Inflammatory macrophage treated with lipopolysaccharide for 4 hours (primary cell): ENCODE measurements at regions not wholly inside any gene's neighbourhood (a gene's known extent, or its start where the extent isn't known, plus 50 kb on each side); places are given as distances from the start of the nearest gene placed in this dataset.

Experiments used
- DNase-seq: peaks from one replicate; pipeline ENCODE4 v3.0.0-alpha.2; 2020

DNA sequence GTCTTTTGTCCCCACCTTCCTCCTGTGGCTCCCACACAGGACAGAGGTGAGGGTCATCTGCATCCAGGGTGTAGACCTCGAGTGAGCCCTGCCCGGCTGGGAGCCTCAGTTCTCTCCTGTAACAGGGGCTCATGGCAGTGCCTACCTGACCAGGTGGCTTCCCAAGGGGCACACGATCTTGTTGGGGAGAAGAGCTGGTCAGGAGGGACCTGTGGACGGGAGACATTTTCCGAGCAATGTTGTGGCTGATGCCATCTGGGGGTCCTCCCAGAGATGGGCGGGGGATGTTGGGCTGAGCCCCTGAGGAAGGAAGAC is 51.9 kb downstream of the CEBPB start:
- no peak for DNase-seq

DNA sequence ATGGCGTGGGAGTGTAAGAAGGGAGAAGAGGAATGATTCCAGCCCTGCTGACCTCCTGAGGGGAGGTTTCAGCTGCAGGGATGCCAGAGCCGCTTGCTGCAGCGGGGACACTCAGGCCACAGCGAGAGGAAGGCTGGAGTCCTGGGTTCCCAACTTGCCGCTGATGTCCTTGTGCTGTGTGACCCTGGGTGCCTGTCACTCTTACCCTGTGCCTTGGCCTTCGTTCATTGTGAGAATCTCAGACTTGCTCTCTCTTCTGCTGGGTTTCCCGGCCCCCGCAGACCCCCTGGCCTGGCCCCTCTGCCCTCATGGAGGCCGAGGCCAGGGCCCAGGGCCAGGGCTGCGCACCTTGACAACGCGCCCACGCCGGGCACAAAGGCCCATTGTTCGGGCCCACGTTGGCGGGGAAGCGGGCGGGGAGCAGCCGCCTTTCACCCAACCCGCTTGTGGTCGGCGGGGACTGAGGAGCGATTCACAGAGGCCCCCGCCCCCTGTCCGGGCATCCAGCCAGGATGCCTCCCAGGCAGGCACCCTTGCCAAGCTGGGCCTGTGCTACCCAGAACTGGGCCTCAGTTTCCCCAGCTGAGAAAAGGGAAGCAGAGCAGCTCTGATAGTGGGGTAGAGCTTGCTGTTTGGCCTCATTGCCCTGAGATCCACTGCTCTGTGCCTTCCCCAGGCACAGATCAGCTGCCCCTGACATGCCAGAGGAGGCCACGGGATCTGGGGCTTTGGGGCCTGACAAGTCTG is 52.4 kb downstream of the CEBPB start:
- no peak for DNase-seq

DNA sequence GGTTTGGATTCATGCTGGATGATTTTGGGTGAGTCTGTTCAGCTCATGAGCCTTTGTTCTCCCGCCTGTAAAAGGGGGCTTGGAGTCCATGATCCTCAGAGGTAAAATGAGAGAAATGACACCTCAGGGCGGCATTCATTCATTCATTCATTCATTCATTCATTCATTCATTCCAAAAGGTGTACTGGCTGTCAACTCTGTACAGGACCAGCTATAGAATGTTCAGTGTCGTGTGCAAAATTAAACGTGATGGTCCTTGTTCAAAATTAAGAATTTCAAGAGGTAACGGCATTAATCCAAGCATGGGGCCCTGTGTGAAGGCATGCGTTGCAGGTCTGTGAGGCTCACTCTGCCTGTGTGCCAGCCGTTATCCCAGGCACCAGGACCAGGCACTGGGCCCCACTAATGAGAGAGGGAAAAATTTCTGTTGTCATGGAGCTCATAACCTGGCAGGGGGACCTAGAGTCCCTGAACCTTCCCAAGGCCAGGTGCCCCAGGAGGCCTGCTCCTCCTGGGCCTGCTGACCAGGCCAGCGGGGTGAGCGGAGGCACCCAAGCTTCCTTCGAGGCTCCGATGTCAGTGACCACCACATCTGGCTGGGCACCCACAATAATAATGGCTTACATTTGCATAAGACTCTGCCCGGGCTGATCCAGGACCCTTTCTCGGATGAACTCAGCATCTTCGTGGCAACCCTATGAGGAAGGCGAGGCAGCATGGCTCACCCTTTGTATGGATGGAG is 53.2 kb downstream of the CEBPB start:
- DNase-seq: no peak

DNA sequence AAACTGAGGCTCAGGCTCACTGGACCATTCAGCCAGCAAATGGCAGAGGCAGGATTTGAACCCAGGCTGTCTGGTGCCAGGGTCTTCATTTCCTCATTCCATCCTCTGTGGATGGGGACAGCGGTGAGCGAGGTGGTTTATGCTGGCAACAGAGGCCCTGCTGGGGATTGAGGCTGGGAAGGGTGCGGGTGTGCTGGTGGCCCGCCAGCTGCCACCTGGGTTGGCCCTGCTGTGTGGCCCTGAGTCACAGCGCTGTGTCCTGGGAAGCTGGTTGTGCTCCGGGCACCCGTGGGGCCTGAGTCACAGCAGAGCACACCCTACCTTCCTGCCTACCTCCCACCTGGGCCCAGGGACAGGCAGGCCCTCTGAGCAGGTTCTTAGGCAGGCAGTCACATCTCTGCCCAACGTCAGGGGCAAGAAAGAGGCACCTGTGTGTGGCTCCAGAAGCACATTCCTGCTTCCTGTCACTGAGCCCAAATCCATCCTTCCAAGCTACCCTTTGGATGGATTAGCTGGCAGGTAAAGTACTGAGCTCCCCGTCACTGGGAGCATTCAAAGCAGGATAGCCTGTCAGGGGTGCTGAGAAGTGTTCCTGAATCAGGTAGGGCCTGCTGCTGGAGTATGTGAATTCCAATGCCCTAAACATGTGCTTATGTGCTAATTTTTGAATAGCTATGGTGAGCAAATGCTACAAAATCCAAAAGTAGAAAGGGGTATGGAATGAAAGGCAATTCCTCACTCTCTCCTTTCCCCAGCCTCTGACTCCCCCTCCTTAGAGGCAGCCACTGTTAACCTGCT is 53.9 kb downstream of the CEBPB start:
- no peak for DNase-seq

DNA sequence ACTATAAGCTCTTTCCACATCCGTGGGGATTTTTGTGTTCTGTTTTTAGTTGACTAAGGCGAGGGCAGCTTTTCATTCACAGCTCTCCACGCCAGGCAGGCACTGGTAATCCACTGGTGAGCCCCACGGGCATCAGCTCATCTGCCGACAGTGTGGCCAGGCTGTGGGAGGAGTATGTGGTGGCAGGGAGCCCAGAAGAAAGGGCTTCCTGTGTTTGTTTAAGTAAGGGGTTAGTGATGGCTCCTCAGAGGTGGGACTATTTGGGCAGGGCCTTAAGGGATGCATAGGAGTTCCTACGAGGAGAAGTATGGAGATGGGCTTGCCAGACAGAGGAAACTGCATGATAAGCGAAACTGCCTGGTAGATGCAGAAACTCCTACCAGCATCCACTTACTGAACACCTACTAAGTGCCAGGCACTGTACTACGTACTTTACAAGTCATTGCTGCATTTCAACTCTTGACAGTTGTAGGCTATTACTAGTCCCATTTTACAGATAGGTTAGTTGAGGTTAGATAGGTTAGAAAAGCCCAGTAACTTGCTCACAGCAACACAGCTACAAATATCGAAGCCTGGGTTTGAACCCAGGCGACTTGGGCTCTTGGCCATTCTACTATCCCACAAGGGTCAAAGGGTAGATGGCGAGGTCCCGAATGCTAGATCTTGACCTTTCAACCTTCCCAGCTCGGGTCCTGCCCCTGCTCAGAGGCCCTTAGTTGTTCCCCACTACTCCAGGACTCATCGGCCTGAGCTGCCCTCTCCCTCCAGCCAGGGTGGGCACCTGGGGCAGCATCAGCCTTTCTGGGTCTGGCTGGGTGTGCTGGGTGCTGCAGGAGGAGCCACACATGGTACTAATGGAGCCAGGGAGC is 55.1 kb downstream of the CEBPB start:
- peak; percentile 64 for DNase-seq

DNA sequence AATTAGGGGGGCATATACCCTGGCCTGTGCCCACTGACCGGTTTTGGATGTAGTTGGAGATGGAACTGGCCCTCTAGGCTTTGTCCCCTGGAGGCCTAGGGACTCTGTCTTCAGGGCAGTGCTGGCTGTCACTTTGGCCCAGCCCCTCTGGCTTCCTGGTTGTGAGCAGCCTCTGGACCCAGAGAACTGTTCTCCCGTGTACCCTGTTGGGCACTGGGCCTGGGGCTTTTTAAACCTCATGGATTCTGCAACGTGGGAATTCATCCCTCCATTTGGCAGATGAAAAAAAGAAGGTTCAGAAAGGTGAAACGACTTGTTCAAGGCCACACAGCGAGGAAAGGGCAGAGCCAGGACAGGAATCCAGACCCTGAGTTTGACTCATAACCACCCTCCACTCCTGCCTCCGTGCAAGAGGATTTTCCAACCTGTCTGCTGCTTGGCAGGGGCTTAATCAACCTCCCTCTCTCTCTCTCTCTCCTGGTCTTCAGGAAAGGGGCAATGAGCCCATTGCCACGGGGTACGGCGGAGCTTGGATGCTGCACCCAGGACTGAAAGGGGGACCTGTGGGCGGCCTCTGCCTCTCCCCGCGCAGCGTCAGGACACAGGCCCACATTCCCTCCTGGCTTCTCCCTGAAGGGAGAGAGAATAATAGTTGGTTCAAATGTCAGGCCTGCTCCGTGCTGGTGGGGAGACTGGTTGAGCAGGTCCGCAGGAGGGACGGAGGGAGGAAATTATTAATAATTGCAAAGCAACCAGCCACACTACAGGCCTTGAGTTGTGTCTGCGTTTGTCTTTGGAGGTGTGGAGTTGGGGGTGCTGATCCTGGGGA is 56.0 kb downstream of the CEBPB start:
- DNase-seq: no peak

DNA sequence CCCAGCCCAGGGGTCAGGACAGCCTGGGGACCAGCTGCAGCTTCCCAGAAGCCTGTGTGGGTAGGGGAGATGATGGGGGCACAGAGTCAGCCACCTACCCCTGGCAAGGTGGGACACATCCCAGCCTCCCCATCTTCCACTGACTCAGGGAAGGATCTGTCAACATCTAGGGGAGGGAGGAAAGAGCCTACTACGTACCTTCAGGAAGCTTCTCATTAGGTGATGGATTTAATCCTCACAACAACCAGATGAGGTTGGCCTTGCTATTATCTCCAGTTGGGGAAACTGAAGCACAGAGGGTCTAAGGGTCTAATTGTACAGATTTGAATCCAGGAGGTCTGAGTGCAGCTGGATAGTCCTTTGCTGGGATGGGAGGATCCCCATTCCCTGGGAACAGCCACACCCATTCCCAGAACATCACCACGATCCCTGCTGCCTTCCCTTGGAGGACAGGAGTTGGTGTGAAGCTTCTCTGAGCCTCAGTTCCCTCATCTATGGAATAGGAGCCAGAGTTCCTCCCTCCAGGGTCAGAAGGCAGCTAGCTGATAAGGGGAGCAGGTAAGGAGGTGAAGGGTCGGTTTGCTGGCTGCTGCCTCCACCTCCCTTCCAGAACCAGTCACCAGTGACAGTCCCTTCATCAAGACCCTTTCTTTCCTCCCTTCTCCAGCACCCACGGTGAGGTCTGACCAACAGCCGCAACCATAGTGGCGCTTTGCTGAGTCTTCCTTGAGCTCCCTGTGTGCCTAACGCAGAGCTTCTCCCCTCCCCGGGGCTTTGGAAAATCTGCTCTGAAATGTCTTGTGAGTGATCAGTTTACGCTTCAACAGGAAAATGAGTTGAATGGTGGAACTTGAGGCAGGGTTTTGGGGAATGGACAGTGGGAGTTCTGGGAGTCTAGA is 56.8 kb downstream of the CEBPB start:
- DNase-seq: no peak

DNA sequence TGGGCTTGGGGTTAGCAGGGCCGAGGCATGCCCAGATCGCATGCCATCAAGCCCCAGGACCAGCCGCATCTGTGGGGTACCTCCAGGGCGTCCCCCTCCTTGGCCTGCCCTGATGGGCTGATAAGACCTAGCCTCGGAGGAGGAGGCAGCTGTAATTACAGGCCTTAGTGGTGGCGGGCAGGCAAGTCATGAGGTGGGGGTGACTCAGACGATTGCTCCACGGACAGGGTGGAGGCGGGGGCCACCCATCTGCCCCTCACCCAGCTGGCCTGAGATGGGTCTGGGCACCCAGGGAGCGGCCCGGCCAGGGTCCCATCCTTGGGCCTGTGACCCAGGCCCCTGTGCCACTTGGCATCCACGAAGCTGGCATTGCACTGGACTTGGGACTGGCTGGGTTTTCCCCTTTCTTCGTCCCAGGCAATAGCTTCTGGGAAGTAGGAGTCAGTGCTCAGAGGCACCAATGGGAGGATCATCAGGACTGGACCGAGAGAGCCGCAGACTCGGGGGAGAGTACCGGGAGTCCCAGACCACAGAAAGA is 57.5 kb downstream of the CEBPB start:
- DNase-seq: peak; percentile 92

DNA sequence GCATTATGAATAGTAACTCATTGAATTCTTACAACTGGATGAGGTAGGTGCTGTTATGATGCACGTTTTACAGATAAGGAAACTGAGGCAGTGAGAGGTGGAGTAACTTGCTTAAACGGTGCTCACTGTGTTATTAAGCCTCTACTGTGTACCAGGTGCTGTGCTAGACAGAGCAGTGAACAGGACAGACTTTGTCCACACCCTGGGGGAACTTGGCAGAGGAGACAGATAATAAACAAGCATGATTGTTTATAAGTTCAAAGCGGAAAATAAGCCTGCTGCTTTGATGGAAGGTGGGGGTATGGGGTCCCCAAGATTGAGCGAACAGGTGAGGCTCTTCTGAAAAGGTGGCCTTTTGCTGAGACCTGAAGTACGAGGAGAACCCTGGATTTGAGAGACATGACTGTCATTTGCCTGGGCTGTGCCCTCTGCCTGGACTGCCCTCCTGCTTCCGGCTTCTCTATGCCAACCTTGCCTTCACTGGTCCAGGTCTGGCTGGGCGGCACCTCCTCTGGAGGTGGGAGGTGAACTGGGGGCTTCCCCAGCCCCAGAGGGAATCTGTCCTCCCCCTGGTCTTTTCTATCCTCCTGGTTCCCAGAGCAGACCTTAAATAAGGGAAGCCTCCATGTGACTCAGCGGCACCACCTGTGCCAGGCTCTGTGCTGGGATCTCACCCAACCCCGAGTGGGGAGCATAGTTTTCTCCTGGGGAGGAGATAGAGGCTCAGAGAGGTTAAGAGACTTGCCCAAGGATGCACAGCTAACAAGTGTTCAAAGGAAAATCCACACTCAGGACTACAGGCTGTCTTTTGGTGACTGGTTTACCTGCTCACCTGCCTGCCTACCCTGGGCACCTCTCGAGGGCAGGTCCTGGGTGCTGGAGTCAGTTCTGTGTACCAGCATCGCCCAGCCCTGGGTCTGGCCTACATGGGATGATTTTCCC is 59.1 kb downstream of the CEBPB start:
- DNase-seq: no peak

DNA sequence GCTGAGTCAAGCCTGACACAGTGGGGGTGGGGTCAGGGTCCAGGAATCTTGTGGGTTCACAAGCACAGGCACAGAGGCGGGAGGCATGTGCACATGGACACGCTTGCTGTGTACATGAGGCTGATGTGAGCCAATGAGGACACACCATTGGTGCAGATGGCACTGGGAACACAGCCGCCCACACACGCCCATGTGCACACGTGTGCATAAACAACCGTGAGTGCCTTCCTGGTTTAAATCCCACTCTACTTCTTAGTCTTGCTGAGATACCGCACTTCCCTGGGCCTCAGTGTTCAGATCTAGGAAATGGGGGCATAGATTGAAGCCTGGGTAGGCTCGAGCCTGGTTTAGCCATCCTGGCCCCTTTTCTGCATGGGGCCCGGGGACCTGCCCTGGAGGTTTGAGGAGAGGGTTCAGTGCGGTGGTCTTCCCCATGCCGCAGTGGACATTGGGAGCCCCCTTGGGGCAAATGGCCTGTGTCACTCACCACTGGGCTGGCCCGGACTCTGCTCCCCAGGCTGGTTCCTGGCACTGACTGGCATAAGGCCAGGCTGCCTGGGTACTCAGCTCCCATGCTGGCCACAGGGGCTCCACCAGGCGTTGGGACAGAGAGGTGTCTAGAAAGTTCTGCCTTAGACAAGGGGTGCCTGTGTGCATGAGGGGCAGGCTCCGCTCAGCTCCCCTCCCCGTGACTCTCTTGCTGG is 60.2 kb downstream of the CEBPB start:
- DNase-seq: no peak

DNA sequence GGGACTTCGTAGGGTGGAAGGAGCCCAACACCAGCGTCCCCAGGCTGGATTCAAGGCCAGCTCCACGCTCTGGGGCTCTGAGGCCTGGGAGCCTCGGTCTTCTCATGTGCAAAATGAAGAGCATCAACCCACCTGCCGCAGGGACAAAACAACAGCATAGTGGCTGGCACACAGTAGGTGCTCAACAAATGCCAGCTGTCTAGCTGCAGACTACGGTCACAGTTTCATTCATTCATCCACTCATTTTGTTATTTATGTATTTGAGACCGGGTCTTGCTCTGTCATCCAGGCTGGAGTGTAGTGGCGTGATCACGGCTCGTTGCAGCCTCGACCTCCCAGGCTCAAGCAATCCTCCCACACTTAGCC is 60.7 kb downstream of the CEBPB start:
- no peak for DNase-seq

DNA sequence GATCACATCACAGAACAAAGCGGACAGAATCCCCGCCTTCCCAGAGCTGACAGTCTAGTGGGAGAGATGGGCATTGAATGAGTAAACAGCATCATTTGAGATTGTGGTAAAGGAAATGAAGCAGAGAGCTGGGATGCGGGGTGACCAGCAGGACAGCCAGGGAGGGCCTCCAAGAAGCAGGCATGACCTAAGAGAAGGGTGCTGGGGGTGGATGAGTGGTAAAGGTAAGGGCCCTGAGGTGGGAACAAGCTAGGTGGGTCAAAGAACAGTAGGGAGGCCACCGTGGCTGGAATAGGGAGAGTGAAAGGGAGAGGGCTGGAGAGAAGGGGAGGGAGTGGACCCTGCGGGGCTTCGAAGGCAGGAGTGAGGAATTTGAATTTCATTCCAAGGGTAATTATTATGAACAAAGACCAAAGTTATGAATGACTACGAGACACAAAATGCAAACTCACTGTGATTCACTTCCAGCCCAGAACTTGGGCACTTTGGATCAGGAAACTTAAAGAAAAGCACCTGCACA is 61.4 kb downstream of the CEBPB start:
- DNase-seq: no peak

DNA sequence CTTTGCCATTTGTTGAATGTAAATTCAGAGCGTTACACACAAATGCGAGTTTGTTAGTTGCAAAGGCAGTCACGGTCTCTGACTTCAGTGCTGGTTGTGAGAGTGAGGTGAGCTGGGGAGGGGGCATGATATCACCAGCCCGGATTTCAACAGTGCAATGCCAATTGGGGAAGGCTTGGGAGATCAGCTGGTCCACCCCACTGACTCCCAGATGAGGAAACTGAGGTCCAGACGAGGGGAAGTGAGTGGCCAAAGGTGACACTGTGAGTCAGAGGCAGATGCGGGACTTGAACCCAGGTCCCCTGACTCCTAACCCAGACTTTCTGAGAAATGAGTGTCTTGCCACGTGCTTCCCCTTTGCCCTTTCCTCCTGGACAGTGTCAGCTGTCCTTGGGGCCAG is 62.1 kb downstream of the CEBPB start:
- DNase-seq: peak; percentile 92

DNA sequence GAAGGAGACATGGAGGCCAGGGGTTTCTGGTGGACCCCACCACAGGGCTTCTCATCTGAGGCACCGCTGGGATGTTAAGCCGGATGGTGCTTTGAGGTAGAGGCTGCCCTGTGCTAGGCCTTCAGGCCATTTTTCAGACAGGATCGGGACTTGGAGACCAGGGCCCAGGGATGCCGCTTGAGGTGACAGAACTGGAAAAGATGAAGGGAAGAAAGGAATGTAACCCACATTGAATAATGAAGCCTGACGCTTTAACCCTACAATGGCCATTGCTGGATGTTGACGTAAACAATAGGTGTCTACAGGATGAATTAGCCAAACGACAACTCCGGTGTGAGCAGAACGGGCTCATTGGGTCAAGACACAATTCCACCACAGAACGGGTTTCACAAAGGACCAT is 62.5 kb downstream of the CEBPB start:
- no peak for DNase-seq

DNA sequence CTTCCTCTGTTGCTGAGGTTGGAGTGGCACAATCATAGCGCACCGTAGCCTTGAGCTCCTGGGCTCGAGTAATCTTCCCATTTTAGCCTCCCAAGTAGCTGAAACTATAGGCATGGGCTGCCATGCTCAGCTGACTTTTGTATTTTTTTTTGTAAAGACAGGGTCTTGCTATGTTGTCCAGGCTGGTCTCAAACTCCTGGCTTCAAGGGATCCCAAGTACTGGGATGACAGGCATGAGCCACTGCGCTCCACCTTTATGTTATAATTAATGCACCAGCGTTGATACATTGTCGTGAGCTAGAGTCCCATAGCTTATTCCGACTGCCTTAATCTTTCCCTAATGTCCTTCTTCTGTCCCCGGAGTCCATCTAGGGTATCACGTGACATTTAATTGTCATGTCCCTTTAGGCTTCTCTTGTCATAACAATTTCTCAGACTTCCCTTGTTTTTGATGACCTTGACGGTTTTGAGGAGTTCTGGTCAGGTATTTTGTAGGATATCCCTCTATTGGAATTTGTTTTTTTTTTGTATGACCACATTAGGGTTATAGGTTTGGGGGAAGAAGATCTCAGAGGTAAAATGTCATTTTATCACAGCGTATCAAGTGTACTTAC is 63.9 kb downstream of the CEBPB start:
- DNase-seq: no peak

DNA sequence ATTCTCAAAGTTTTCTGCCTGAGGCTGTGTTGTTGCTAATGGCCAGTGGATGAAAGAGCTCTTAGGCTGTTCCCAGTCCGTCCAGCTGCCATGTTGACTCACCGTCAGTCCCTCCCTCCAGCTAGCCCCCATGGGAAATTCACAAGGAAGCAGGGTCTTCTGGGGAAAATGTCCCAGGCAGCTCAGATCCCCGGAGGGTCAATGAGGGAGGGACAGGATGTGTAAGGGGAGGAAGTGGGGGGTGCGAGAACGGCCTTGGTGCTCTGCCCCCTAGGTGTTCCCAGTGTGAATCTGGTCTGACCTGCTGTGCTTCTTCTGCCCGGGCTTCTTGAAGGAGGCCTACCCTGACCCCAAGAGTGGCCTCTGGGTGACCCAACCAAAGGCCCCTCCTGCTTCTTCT is 65.9 kb downstream of the CEBPB start:
- DNase-seq: no peak

DNA sequence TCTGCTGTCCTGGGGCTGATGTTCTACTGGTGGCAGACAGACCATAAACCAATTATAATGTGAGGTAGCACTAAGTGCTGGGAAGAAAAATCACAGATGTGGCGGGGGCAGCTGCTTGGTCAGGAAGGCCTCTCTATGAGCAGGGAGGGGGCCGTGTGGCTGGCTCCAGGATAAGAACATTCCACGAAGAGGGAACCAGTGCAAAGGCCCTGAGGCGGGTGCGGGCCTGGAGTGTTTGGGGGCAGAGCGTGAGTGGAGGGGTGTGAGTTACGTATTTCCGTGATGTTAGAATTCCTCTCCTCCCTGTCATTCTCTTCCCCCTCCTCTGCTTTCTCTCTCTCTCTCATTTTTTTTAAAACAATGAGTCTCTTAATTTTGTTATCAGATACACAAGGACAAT is 67.2 kb downstream of the CEBPB start:
- no peak for DNase-seq

DNA sequence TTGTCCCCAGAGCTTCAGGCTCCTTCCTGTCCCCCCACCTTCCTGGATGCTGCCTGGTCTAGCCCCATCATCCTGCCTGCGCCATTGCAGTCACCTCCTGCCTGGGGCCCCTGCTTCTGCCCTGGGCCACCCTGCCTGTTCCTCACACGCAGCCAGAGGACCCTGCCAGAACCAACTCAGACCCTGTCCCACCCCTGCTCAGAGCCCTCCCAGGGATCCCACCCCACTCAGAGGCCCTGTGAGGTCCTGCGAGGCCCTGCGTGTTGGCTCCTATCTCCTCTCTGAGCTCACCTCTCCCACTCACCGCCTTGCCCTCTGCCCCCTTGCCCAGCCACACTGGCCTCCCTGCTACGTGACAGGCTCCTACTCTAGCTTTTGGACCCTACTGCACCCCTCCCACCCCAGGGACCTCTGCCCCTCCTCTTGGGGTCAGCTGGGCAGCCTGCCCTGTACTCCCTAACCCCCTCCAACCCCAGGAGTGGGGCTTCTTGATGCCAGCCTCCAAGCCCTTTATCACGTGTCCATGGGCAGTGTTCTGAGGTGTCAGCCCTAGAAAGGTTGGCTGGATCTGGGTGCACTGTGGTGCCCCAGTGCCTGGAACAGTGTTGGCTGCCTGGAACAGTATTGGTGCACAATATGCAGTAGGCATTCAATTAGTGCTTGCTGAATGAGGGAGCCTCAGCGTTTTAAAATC is 68.3 kb downstream of the CEBPB start:
- DNase-seq: no peak
